GM18517 (cell line): ENCODE measurements at regions not wholly inside any gene's neighbourhood (a gene's known extent, or its start where the extent isn't known, plus 50 kb on each side); places are given as distances from the start of the nearest gene placed in this dataset.
A peak's percentile ranks its signal among the peaks of the same experiment; 100 is the strongest.

ENCODE experiments used
- ATAC-seq: cut with Tn5 transposase; IDR thresholded peaks from one replicate; pipeline ENCODE4 v1.9.1; 2021; ENCODE audit warnings: mild to moderate bottlenecking, moderate library complexity; ENCODE audit not compliant: unreplicated experiment

DNA sequence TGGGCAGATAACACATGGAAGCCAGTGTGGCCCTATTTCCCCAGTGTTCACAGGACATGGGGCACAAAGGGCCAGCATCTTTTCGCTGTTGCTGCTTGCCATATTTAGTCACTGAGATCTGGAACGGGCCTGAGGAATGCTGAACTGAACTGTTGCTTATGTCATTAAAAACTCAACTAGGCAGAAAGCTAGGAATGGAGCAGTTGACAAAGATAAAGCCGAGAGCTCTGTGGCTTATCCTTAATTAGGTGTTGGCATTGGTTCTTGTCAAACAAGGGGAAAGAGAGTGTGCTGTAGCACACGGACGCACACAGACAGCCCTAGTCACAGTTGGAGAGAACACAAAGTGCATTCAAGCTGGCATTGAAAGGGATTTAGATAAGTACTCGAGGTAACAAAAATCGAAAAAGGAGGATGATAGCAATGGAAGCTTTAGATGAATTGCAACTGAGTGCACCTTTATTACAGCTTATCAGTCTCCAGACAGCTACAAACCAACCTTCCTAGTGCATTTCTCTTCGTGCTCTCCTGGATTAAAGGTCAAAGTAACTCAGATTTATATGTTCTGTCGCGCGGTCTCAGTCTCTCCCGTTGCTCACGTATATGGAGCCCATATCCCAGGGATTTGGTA is 450.2 kb upstream of the ZNF608 start:
- no peak for ATAC-seq

DNA sequence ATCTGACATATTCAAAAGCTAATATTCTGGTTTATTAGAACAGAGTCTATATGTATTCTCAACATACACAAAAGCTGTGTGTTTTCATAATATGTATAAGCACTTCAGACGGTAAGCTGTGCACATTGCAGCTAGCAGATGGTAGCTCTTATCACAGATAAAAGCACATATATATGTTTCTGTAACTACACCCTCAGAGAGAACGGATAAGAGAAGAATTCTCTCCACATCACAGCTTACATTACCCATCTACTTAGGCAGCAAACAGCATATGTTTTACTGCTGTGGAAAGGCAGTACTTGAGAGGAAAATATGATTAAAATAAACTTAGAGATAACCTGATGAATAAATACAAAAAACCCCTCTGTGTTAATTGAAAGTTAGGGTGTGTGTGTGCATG is 450.9 kb upstream of the ZNF608 start:
- no peak for ATAC-seq

DNA sequence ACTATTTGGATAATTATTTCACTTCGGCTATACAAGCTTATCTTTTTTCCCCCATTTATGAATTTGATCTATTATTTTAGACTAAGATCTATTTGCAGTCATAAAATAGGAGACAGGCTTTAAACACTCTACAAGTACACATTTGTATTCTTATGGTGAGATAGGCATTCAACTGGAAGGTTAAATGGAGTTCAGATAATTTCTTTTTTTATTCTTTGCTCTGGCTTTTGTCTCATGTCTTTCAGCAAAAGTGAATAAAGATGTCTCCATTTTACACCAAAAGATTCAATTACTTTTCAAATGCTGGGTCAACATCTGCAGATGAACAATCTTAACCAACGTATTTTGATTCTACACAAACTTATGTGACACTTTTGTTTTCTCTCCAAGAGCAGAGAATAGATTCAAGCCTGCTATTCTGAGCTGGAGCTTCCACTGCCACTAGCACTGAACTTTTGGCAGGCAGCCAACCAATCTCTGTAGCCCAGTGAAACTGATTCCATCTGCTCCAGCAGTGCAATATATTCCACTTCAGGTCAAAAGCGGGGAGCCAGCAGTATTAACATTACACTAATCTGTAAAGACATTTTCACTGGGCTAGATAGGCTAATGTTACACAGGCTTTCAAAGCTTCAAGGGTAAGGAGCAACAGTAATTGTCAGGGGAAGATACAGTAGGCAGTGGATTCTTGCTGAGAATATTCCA is 452.0 kb upstream of the ZNF608 start:
- ATAC-seq, result no peak

DNA sequence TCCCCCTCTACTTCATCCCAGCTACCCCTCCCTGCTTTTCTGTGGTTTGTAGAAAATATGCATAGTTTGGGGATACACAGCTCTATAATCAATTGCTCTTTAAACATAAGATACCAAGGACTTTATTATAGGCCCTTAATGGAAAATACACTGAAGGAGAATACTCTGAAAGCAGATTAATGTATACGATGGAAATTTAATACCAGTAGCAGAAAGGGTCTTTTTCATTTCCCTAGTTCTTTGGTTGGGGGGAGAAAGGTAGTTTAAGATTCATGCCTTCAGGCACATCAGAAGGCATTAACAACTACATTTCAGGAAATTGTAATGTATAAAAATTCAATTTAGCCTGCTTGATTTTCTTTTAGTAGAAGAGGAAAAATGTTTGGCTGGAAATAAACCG is 452.9 kb upstream of the ZNF608 start:
- no peak for ATAC-seq

DNA sequence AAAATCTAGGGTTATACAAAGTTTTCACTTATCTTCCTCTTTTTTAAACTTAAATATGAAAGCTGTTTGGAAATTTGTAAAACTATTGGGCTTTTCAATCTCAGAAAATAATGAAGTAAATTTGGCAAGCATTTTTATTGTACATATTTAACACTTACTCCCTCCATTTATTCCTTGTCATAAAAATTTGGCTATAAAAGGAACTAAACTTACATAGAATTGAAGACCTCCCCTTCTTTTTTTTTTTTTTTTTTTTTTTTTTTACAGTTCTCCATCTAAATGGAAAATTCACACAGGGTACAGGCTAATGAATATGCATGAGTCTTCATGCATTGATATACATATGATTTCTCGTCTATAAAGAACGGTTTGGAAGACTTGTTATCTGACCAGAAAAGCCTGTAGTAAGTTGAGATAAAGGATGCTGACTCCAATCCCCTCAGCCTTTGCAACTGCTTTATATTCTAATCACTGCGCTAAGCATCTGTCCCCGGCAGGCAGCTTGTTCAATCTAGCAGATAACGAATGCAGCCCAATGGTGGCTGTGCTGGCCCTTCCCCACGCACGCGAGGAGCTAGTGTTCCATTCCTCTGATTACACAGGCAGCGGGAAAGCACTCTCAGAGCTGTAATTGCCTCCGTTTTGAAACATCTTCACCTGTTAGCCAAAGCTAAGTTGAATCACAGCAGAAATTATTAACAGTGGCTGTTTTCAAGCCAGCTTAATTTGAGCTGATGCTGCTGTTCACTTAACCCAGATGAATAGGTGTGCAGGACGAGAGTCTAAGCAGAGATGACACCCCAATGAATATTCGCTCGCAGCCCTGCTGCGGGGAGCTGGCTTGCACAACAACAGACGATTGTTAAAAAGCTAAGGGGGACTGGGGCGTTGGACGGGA is 453.8 kb upstream of the ZNF608 start:
- ATAC-seq, result no peak

DNA sequence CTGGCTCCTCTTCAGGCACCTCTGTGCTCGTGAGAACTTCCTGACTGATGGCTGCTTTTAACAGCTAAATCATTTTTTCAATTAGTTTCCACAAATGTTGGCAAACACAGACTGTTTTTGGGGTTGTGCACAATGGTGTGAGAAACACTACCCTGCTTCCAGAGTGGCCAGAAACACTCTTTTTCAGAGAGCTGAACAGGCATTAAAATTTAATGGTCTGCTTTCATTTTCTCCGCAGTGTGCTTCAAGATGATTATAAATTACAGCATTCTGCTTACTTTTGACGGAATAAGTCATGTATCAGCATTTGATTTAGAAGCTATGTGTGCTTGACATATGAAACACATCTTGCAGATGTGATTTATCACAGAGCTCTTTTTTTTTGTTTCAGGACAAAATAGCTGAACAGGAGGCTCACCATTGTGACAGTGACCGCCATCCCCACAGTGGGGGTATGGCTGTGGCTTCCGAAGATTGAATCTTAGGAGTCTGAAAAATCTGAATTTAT is 454.5 kb upstream of the ZNF608 start:
- no peak for ATAC-seq

DNA sequence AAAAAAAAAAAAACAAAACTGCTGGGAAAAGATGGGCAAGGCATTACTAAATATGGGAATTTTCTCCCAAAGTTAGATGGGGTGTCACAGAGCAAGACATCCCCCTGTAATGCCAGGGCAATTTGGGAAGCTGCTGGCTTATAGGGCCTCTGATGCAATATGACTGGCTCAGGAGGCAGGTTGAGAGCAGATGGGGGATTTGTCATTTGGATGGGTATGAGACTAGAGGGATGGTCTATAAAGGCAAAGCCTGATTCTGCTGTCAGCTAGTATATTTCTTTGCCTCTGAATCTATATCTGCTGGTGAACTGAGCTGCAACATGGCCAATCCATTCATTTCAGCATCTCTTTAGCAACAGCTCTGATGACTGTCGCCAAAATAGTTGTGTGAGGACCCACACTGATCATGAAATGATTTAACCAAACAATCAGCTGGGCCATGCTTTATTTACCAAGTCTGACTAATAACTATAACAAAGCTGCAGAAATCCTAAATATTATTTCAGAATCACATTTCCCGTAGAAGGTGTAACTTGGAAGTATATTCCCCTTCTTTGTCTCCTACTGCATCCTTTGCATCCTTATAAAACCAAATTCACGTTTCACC is 455.1 kb upstream of the ZNF608 start:
- ATAC-seq, result no peak

DNA sequence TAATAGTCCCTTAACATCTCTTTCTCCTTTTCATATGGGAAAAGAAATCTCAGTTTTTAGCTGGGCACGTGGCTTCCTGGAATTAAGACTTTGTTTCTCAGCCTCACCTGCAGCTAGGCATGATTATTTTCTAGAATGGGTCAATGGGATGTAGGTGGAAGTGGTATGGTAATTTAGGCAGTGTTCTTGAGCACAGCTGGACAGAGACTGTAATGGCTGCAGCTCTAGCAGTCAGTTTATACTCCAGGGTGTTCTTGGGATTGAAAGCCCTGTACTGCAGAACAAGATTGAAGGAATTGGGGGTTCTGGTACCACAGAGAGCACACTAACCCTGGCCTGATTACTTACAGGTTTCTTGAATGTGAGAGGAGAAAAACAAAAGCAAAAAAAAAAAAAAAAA is 455.9 kb upstream of the ZNF608 start:
- ATAC-seq, result no peak

DNA sequence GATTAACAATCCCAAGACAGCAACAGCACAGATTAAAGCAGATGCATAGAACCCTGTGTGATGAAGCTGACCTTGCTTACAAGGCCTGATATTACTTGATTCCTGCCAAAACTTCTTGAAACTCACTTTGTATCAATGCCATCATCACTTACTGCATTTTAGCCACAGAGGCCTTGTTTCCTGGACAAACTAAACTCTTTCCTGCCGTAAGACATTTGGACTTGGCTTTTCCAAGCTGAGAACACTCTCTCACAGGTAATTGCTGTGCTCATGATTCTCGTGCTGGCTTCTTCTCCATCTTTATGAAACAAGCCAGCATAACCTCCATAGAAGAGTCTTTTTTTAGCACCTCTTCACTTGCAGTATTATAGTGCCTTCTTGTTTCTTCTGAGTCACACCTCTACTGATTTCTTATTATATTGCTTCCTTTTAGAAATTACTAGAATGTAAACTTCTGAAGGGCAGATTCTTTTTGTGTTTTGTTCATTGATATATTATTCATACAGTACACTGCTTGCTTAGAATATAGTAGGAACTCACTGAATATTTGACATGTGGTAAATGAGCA is 456.5 kb upstream of the ZNF608 start:
- no peak for ATAC-seq

DNA sequence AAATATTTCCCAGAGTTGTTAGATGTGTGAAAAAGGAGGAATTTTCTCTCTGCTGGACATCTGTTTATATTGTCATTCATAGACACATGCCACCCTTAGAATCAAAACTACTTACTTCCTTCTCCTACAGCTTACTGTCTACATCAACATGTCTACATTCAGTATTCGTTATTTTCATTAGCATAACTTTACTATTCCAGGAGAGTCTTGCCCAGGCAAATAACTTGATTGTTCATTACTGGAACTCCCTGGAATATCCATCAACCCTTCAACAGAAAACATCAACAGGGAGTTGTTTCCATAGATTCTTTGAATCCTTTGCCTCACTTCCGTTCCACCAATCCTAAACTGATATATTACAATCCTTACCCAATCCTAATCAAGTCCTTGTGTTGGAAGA is 457.5 kb upstream of the ZNF608 start:
- no peak for ATAC-seq

DNA sequence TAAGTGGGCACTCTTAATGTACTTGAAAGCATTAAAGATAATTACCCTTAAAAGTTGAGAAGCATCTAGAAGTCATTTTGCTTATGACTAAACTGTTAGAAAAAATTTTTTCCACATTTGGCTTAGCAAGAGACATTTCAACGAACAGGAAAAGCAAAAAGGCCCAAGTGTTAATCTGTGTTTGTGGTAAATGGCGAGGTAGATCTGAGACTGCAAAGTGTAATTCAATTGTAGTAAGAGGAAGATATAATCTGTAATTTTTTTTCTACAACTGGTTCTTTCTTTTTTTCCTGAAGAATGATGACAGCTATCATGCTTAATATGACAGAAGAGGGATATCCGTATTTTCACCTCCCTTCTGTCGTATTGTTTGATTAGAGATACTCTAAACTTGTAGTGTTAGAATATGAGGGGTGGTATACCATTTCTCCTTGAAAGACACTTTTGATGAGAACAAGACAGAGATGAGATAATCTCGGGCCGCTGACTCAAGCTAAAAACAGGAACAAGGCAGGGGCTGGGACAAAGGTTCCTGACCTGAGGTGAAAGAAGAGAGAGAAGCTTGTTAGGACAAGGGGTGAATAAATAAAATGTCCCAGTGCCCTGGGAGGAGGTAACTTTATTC is 459.3 kb upstream of the ZNF608 start:
- no peak for ATAC-seq

DNA sequence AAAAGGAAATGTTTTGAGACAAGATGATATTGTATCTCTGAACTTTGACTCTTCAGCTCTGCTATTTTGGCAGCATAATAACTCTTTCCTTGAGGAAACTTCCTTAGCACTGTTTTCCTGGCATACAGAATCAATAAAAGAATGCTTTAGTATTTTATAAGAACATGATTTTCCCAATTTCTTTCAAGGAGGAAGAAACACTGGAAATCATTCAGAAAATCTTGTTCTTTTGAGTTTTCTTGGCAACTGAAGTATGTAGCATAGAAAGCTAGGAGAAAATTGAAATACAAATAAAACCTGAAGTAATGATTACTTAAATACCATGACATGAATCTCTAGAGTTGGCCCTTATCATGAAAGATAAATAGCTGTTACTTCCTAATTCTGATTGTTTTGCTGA is 461.4 kb upstream of the ZNF608 start:
- ATAC-seq, result no peak

DNA sequence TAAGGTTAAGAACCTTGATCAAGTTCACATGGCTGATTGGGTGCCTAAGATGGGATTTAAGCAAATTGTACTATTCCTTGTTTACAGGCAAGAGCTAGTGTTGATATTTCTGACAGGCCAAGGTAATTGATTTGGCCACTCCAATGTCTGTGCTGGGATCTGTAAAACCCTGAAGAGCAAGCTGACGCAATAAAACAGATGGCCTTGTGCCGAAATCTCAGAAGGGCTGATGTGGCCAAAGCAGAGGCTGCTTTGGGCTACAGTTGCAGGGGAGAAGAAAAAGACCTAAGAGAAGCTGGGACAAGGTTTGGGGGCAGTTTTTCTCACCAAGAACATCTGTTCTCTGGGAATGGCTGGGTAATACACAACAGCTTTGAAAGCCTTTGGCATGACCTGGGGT is 463.2 kb upstream of the ZNF608 start:
- ATAC-seq, result no peak

DNA sequence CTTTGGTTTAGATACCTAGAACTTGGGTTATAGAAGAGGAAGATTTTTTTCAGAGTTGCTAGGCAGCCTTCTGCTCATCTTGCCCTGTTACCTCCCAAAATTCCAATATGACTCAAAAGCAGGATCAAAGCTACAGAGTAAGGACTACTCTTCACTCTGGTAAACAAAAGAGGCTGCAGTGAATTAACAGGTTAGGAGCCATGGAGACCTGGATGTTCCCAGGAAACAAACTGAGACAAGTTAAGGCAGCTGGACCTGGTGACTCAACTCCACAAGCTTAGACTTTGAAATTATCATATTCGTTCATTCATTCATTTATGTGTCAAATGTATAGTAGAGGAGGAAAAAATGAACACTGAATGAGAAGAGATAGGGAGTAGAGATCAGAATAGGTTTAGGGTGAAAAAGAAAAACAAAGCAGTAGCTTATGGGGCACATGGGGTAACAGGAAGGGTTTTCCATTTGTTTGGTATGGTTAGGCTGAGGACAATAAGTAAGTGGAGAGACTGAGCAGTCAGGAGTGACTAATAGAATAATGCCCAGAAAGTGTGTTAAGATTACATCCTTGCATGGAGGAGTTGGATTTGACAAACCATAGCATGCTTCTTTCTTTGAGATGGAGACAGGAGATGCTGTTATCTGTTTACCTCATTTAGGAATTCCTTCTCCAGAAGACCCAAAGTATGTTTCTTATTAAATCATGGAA is 464.0 kb upstream of the ZNF608 start:
- no peak for ATAC-seq

DNA sequence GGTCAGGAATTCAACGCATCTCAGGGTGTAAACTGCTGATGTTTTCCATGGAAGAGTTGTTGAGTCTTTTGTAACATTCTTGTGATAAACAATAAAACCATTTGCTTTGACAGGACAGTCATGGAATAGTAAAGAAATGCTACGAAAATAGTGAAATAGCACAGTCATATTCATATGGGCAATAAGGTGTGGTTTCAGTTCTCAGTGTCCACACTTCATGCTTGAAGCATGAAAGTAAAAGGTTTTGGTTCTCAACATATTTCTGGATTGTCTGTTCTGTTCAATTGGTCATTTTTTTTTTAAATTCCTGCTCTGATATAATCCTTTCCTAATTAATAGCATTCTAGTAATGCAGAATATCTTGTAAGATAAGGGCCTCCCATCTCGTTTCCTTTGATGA is 467.6 kb upstream of the ZNF608 start:
- peak; percentile 98 for ATAC-seq

DNA sequence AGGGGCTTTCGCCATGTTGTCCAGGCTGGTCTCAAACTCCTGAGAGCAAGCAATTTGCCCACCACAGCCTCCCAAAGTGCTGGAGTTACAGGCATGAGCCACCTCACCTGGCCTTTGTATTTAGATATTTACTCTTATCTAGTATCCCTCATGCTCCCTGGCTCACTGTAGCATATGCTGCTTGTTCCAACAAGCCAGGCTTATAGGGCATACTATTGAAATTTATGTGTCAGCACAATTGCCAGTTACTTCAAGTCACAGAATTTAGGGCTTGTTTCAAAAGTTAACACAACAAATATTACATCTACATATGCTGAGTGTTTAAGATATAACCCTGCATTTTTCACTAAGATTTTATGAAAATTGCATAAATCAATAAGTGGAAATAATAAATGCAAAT is 469.2 kb upstream of the ZNF608 start:
- ATAC-seq, result no peak

DNA sequence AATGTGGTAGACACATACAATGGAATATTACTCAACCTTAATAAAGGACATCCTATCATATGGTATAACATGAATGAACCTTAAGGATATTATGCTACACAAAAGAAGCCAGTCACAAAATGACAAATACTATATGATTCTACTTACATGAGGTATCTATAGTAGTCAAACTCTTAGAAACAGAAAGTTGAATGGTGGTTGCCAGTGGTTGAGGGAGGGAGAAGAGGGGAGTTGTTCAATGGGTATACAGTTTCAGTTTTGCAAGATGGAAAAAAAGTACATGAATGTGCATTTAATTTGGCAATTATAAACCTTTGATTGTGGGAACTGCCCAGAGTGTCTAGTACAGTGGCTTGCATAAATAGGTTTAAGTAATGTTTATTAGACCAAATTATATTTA is 473.3 kb upstream of the ZNF608 start:
- ATAC-seq, result no peak

DNA sequence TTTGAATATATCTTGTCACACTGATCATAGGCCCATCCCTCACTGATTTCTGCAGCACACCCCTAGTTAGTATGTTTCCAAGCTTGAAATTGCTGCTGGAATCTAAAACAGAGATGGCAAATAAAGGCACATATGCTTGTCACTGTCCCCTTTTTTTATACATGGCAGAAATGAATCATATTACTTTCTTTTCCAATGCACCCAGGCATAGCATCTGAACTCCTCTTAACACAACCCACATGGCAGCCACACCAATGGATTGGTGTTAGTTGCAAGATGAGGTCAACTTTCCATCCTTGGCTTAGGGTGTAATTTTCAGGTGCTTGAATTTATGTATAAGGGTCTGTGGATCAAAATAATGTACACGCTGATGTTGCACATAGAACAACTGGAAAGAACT is 473.8 kb upstream of the ZNF608 start:
- ATAC-seq, result no peak

DNA sequence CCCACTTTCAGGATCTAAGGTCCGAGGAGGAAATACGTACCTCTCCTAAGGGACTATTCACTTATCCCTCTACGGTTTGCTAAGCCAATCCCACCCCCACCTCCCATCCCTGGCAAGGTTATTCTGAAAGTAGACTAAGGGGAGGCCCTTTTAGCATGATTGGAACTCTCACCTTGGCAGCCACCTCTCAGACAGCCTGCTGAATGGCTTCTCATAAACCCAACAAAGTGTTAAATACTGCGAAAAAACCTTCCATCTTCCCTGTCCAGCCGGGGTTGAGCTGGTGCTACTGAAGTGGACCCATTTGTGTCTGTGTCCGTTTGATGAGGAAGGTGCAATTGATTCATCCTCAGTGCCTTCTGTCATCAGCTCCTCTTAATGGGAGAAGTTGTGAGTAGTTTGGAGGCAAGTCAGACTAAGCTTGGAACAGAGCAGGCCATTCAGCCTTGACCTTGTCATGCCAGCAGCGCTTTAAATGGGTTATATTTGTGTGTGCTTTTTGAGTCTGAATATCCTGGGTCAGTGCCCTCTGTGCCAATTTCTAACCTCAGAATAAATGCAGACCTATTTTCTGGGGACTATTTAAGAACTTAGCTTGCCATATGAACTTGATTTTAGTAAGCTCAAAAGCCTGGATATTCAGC is 476.3 kb upstream of the ZNF608 start:
- ATAC-seq, result no peak
